ENCODE measurements at regions not wholly inside any gene's neighbourhood (a gene's known extent, or its start where the extent isn't known, plus 50 kb on each side); places are given as distances from the start of the nearest gene placed in this dataset.

DNA sequence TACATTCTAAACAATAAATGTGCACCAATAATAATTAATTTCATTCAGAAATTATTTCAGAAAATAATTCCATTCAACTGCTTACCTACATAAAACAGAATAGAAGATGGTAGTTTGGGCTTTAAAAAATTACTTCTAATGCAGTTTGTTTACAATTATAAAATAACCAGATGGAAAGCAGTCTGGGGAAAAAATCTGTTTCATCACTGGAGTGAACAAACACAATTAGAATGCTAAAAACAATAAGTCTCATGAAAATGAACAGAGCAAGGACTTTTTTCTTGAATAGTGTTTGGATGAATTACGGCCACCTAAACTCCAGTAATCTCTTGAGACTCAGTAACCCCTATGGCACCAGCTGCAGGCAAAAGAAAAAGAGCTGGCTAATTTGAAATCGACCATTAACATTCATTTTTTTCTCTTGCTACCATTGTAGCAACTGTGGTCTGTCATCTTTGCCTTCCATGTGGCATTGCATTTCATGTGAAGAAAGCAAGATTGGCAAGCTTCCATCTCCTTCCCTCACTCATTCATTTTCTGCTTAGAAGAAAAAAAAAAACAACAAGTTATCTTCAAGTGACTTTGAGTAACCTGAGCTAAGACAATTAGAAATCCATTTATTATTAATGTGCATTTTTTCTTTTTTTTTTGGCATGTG is 88.4 kb upstream of the CEP85L start:
- TF ChIP-seq, protein P1, sequence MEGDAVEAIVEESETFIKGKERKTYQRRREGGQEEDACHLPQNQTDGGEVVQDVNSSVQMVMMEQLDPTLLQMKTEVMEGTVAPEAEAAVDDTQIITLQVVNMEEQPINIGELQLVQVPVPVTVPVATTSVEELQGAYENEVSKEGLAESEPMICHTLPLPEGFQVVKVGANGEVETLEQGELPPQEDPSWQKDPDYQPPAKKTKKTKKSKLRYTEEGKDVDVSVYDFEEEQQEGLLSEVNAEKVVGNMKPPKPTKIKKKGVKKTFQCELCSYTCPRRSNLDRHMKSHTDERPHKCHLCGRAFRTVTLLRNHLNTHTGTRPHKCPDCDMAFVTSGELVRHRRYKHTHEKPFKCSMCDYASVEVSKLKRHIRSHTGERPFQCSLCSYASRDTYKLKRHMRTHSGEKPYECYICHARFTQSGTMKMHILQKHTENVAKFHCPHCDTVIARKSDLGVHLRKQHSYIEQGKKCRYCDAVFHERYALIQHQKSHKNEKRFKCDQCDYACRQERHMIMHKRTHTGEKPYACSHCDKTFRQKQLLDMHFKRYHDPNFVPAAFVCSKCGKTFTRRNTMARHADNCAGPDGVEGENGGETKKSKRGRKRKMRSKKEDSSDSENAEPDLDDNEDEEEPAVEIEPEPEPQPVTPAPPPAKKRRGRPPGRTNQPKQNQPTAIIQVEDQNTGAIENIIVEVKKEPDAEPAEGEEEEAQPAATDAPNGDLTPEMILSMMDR (conservative IDR thresholded peaks at IDR 0.05; ENCODE audit: low read depth, low read length) = no peak
- DNase-seq (ENCODE audit: low read depth) = no peak
- no peak overlapping the region for H3K4me3 ChIP-seq (ENCODE audit: low read length)

DNA sequence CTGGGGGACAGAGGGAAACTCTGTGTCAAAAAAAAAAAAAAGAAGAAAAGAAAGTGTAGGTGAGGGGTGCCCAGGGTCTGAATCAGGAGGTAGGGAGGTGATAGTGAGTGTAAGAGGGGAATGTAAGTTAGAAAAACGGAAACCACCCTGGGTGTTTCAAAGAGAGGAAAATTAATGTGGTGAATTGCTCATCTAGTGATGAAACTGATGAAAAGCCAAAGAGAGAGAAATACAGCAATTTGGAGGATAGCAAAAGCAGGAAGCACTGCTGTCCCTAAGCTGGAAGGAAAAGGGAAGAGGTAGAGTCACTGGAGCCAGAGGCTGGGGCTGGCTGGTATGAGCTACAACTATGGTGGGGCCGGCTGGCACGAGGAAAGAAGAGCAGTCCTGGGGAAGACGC is 85.0 kb upstream of the CEP85L start:
- TF ChIP-seq, protein P1 (conservative IDR thresholded peaks at IDR 0.05; ENCODE audit: low read depth, low read length) = no peak
- DNase-seq (ENCODE audit: low read depth) = no peak
- no peak overlapping the region for H3K4me3 ChIP-seq (ENCODE audit: low read length)

DNA sequence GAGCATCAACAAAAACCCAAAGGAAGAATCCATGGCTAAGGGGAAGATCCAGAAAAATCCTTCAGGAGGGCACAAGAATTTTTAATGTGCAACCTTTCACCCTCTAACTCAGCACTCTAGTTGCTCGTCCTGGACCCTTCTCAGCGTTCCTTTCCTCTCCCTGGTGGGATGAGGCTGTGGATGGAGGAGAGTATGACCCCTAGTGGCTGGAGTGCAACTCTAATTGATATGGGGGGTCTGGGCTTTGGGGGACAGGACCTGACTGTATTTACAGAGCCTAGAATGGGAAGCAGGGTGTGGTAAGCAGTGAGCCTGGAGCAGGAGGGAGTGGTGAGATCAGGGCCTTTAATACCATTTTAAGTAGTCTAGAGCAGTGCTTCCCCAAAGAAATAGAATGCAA is 83.9 kb upstream of the CEP85L start:
- H3K4me3 ChIP-seq (ENCODE audit: low read length) = no peak overlapping the region
- TF ChIP-seq, protein P1 (conservative IDR thresholded peaks at IDR 0.05; ENCODE audit: low read depth, low read length) = peak; percentile 55
- no peak for DNase-seq (ENCODE audit: low read depth)

DNA sequence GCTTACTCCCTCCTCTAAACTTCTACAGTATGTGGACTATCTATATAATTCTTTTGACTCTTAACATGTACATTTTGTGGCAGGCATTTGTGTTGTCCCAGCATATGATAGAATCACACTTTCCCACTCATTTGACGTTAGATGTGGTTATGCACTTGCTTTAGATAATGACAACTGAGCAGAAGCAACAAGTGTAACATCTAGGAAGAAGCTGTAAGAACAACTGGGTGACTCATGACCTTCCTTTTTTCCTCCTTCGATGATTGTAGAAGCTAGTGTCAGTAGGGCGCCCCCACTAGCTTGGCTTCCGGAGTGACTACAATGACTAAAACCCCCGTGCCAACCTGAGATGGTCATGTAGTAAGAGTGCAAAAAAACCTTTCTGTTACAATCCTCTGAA is 74.6 kb upstream of the CEP85L start:
- TF ChIP-seq, protein P1 (conservative IDR thresholded peaks at IDR 0.05; ENCODE audit: low read depth, low read length) = no peak
- H3K4me3 ChIP-seq (ENCODE audit: low read length) = no peak overlapping the region
- DNase-seq (ENCODE audit: low read depth) = no peak

DNA sequence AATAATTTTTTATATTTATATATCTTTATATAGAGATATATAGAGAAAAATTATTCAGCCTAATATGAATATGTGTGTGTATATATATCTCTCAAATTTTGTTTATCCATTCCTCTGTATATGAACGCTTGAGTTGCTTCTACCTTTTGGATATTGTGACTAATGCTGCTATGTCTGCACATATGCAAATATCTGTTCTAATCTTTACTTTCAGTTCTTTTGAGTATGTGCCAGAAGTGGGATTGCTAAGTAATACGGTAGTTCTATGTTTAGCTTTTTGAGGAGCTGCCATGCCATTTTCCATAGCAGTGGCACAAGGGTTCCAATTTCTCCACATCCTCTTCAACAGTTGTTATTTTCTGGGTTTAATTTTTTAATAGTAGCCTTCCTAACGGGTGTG is 72.8 kb upstream of the CEP85L start:
- peak; percentile 21 for DNase-seq (ENCODE audit: low read depth)
- TF ChIP-seq, protein P1 (conservative IDR thresholded peaks at IDR 0.05; ENCODE audit: low read depth, low read length) = no peak
- H3K4me3 ChIP-seq (ENCODE audit: low read length) = no peak overlapping the region

DNA sequence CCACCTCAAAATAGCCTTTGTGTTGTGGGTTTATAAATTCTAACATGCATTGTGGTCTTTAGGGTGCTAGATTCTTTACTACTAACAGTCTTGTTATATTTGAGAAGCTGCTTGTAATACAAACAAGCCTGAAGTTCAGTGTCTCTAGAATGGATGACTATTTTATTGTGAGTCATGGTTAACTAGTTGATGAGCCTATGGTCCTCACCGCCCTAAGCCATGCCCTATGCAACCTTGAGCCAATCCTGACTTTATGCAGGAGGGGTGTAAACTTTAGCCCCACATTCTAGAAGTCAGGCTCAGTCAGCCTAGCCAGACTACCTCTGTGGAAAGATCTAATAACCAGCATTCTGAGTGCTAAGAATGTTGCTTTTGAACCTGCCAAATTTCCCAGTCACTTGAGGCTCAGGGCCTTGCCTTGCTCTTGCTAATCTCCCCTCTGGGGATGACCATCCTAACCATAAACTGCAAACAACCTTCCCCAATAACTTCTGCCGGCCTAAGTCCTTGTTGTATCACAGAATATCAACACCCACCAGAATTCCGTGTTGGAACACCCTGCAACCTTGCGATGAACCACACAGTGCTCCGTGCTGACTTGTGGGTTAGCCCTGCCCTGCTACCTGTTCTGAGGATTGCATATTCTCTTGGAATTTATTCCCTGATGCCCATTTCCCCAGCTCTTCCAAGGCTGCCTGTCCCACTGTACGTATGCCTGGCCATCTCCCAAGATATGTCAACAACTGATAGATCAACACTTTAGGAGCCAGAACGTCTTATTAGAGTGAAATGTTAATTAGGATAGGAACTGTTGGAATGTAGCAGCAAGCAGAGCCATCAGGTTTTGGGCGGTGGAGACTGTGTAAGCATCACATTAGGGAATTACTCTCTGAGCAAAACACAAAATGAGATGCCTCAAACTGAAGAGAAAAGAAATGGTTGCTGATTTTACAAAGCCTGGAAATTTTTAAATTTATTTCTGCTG is 71.7 kb upstream of the CEP85L start:
- DNase-seq (ENCODE audit: low read depth) = no peak
- TF ChIP-seq, protein P1 (conservative IDR thresholded peaks at IDR 0.05; ENCODE audit: low read depth, low read length) = no peak
- H3K4me3 ChIP-seq (ENCODE audit: low read length) = no peak overlapping the region

Measured in retinal pigment epithelial cell (primary cell).